PC-9 (cell line): ENCODE measurements at regions not wholly inside any gene's neighbourhood (a gene's known extent, or its start where the extent isn't known, plus 50 kb on each side); places are given as distances from the start of the nearest gene placed in this dataset.

Source experiments
- EZH2 ChIP-seq: fragments of 200-600 bp; sonication (generic); IDR thresholded peaks from 2 replicates; pipeline ENCODE4 v1.8.0; 2017; ENCODE audit warnings: antibody characterized with exemption, low read depth
- TF ChIP-seq, protein P1 (sequence below): fragments of 200-600 bp; sonication (generic); conservative IDR thresholded peaks from 2 replicates; pipeline ENCODE4 v1.6.1; 2017; ENCODE audit warnings: mixed run types, antibody characterized with exemption, mild to moderate bottlenecking, moderate library complexity

- TF ChIP-seq, protein P1, sequence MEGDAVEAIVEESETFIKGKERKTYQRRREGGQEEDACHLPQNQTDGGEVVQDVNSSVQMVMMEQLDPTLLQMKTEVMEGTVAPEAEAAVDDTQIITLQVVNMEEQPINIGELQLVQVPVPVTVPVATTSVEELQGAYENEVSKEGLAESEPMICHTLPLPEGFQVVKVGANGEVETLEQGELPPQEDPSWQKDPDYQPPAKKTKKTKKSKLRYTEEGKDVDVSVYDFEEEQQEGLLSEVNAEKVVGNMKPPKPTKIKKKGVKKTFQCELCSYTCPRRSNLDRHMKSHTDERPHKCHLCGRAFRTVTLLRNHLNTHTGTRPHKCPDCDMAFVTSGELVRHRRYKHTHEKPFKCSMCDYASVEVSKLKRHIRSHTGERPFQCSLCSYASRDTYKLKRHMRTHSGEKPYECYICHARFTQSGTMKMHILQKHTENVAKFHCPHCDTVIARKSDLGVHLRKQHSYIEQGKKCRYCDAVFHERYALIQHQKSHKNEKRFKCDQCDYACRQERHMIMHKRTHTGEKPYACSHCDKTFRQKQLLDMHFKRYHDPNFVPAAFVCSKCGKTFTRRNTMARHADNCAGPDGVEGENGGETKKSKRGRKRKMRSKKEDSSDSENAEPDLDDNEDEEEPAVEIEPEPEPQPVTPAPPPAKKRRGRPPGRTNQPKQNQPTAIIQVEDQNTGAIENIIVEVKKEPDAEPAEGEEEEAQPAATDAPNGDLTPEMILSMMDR, result no peak
- no peak for TF ChIP-seq EZH2
Observed at GRCh38 chr11:15371533-15371932, 256.8 kb downstream of the INSC start.
